ENCODE measurements at regions not wholly inside any gene's neighbourhood (a gene's known extent, or its start where the extent isn't known, plus 50 kb on each side); places are given as distances from the start of the nearest gene placed in this dataset.
"Not testable (repeated sequence)": the region's sequence is repeated elsewhere in the genome, so short reads cannot be mapped to it uniquely, and the experiment has no call there.

GRCh38 chr7:119482209-119482608 is 790.8 kb upstream of the KCND2 start:
- no peak for DNase-seq

GRCh38 chr7:119482671-119483070 is 790.3 kb upstream of the KCND2 start:
- no peak for DNase-seq

- no peak for DNase-seq
These were observed 789.6 kb upstream of the KCND2 start for GRCh38 chr7:119483364-119483763.

- DNase-seq, result no peak
These were observed 758.6 kb upstream of the KCND2 start for GRCh38 chr7:119514326-119514725.

- no peak for DNase-seq
These were observed 757.8 kb upstream of the KCND2 start for GRCh38 chr7:119515214-119515613.

GRCh38 chr7:119515962-119516361 is 757.0 kb upstream of the KCND2 start:
- no peak for DNase-seq

- no peak for DNase-seq
These were observed 750.7 kb upstream of the KCND2 start for GRCh38 chr7:119522263-119522662.

- DNase-seq, result no peak
These were observed 750.3 kb upstream of the KCND2 start for GRCh38 chr7:119522698-119523097.

- no peak for DNase-seq
These were observed 727.9 kb upstream of the KCND2 start for GRCh38 chr7:119545118-119545517.

- DNase-seq, result no peak
These were observed 717.2 kb upstream of the KCND2 start for GRCh38 chr7:119555788-119556187.

- DNase-seq, result no peak
These were observed 716.5 kb upstream of the KCND2 start for GRCh38 chr7:119556436-119556835.

GRCh38 chr7:119561751-119562150 is 711.2 kb upstream of the KCND2 start:
- DNase-seq, result no peak

GRCh38 chr7:119562839-119563238 is 710.1 kb upstream of the KCND2 start:
- peak; percentile 3 for DNase-seq

GRCh38 chr7:119571666-119572065 is 701.3 kb upstream of the KCND2 start:
- no peak for DNase-seq

GRCh38 chr7:119572132-119572531 is 700.8 kb upstream of the KCND2 start:
- no peak for DNase-seq

- DNase-seq, result no peak
These were observed 700.4 kb upstream of the KCND2 start for GRCh38 chr7:119572541-119572940.

GRCh38 chr7:119578116-119578515 is 694.9 kb upstream of the KCND2 start:
- no peak for DNase-seq

GRCh38 chr7:119594956-119595355 is 678.0 kb upstream of the KCND2 start:
- no peak for DNase-seq

GRCh38 chr7:119596651-119597050 is 676.3 kb upstream of the KCND2 start:
- no peak for DNase-seq

- no peak for DNase-seq
These were observed 666.7 kb upstream of the KCND2 start for GRCh38 chr7:119606297-119606696.

GRCh38 chr7:119620769-119621168 is 652.2 kb upstream of the KCND2 start:
- DNase-seq, result no peak

GRCh38 chr7:119623427-119623826 is 649.5 kb upstream of the KCND2 start:
- no peak for DNase-seq

- DNase-seq, result no peak
These were observed 642.5 kb upstream of the KCND2 start for GRCh38 chr7:119630406-119630969.

- not testable (repeated sequence) for DNase-seq
These were observed 639.2 kb upstream of the KCND2 start for GRCh38 chr7:119633812-119634211.

- DNase-seq, result no peak
These were observed 632.6 kb upstream of the KCND2 start for GRCh38 chr7:119640326-119640725.

GRCh38 chr7:119640861-119641260 is 632.1 kb upstream of the KCND2 start:
- no peak for DNase-seq

Data from NCI-H774 (cell line).